Fibroblast of skin of left biceps (primary cell): ENCODE measurements at regions not wholly inside any gene's neighbourhood (a gene's known extent, or its start where the extent isn't known, plus 50 kb on each side); places are given as distances from the start of the nearest gene placed in this dataset.

Source experiments
- DNase-seq, 2 experiments: peaks; one replicate each; pipeline ENCODE4 v3.0.0-alpha.2; 2013; ENCODE audit warnings: low read depth in 2 of 2

DNA sequence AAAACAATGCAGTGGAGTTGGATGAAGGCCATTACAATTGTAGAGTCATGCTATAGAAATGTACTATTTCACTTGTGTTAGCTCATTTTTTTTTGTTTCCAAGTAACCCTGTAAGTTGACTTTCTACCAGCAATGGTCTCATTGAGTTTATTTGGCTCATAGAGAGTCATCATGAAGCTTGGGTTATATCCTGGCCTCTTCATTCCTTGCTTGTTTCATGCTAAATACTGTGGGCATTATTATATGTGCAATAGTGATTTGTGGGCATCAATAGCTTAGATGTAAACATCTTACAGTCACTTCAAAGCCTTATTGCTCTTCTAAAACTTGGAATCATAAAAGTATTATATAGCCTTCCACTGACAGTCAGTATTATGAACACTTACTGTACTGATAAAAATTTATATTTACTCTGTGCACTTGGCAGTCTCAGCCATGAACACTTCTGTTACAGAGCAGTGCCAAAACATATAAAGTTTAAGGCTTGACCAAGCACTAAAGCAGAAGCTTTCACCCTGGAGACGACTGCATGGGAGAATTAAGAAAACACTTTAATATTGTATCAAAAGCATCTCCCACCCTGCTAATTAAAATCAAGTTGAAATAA is 751.2 kb downstream of the SATB2 start:
- DNase-seq = peak; percentile 6 to 18

DNA sequence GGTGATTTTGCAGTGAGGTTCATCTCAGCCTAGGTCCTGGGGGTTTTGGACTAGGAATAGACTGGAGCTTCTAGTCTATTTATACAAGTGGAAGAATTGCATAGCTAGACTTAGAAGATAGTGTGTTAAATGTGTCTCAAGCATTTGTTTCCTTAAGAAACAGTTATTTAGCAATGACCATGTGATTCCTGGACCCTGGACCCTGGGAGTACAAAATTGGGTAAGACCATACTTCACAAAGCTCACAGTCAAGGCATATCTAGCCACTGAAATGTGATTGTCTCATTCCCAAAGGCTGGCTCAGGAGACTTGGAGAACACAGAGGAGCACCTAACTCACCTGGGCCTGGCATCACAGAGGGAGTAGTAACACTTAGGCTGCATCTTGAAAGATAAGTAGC is 754.5 kb downstream of the SATB2 start:
- DNase-seq = no peak

DNA sequence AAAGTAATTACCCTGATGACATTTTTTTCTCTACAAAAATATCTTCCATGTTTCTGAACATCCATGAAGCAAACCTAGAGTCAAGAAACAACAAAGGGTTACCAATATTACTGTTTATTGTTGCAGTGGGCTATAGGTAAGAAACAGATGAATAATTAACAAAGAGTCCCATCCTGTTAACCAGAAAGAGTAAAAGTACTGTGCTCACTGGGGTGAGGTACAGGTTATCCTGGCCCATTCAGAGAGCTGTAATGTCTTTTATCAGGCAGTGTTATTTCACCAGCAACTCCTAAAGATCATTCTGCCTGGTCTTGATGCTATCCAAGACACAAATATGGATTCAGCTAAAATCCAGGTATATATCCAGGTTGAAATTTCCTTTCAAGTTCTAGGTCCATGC is 754.9 kb downstream of the SATB2 start:
- no peak for DNase-seq

DNA sequence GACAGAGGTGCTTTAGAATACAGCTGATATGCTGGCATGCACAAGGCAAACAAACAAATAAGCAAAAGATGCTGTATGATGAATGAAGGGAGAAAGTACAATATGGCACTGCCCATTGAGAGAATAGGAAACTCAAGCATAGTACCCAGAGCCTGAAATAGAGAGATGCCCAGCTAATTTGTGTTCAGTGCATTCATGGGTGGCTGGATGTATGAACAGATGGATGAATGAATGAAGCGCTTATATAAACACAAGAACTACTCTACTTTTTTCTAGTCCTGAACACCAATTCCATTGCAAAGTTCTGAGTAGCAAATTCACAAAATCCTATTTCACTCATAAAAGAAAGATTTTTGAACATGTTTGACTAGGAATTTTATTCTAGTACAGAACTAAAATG is 756.3 kb downstream of the SATB2 start:
- no peak for DNase-seq

DNA sequence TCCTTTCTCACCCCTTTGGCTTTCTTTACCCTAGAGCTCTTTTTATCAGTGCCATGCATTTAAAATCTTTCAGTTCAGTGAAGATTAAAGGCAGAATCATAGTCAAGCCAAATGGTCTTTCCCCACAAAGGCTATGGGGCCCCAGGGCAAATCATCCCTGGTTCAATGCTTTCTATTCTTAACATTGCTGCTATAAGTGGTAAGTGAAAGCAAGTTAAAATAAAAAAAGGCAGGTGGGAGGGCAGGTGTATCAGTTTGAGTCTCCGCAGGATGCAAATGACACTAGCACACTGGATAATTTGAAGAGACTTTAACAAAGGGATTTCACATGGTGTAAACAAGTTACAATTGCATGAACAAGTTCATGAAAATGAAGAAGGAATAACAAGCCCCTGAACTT is 757.4 kb downstream of the SATB2 start:
- DNase-seq = no peak

DNA sequence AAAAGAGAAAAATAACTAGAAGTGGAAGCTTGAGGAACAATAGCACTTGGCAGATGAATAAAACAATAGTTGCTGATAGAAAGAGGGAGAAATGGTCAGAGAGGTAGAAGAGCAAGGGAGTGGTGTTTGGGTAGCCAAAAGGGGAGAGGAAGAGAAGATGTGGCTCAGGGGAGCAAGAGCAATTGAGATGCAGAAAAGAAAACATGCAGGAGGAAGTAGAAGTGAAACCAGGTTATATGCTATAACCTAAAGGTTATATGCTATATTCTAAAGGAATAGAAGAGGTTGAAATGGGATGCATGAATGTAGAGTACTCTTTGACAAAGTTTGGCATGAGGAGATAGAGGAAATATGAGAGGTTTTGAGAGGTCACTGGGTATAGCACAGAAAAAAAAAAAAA is 759.5 kb downstream of the SATB2 start:
- DNase-seq = no peak

DNA sequence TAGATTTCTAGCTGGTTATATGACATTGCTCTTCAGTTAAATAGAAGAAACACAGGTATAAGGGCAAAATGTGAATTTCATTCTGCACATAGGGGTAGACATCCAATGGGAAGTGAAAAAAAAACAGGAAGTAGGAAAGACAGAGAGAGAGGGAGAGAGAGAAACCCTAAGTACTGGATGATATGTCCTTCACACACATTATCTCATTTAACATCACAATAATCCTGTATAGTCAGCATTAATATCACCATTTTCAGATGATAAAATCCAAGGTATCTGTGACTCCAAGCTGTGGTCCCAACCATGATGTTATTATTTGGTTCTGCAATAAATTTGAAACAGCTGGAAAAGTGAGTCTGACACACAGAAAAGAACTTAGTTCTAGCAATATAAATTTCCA is 759.9 kb downstream of the SATB2 start:
- no peak for DNase-seq

DNA sequence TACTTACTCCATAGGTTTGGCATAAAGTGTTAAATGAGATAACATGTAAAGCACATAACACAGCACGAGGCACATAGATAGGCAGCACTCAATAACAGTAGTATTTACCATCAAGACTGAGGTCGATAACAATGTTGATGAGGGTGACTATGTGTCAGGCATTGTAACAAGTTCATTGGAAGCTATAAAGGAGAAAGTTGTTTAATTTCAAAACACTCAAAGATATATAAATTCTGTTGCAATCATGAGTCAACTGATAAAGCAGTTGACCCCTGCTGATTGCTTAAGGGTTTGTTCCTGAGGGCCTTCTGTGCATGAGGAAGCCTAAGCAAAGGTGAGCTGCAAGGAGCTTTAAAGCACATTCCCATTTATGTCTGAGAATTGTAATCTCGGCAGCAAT is 760.5 kb downstream of the SATB2 start:
- no peak for DNase-seq

DNA sequence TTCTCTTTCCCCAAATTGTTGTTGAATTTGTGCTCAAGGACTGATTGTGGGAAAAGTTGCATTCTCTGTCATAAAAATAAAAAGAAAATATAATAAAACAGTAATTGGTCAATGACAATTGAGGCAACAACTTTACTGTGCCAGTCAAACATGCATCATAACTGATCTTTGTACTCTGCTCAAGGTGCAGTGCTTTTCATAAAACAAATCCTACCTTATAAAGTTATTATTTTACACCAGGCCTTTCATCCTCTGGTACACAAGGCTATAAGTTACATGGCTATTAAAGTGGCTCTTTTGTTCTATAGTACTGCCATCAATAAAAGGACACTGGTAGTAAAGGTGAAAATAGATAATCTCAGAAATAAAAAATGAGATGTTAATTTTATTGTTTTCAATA is 761.9 kb downstream of the SATB2 start:
- DNase-seq = no peak

DNA sequence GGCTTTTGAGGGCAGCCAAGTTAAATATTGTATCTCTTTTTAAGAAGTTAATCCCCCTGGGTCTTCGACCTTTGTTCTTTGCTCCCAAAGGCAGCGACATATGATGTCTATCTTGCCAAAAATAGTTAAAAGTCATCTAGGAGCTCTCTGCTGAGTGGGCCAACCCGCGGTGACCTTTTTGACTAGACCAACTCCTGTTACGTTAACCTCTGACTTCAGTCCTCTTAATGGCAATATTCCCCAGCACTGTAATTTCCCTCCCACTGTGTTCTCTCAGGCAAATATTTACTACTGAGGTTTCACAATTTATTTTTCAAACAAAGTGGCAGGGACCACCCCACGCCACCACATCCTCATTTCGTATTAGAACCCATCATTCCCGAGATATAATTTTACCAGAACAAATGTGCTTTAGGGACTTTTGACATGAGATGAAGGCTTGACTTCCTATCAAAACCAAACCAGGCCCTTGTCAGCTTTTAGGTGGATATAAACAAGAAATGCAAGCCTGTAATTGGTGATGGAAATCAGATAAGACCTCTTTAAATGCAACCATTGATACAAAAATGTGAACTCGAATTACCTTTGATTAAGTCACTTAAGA is 764.7 kb downstream of the SATB2 start:
- no peak for DNase-seq

DNA sequence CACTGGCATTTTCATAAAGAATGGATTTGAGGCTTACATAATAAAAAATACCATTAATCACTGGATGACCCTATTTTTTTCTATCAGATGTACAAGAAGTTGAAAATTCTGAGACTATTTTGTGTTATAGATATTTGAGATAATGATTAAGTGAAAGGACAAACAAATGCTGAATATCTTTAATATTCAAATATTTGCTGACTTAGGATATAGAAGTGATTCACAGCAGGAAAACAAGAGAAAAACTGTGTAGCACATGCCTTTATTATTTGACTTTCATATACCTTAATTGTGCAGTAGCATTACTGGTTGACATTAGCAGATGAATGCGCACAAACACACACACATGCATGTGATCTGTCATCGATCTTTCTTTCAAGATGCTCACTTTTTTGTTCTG is 766.5 kb downstream of the SATB2 start:
- DNase-seq = no peak

DNA sequence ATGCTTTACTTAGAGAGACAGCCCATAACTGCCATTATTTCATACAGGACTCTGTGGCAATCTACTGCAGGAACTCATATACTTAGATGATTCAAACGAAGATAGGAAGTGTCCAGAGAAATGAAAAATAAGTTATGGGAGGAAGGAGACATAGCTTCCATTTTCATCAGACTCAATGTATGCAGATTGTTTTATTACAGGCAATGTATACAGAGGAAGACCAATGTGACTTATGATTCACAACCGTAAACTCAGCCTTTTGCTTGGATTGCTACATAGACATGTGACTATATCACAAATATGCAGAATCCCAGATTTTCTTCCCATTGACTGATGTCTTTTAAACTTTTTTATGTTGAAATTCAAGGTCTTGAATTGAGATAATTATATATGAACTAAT is 793.4 kb downstream of the SATB2 start:
- DNase-seq = no peak

DNA sequence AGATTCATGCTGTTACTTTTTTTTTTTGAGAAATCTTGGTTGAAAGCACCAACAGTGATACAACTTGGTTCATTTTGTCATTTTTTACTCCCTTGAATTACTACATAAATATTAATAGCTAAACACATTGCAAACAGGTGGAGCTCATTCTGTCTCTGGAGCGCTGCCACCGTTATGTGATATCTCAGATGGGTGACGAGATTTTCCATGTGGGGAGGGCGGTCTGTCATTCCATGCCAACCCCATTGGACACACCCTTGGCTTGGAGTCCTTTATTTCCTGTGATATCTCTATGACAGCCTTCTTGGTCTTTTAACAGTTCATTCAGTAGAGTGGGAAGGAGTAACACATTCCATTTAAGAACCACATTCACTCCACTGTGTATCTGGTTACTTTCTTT is 794.8 kb downstream of the SATB2 start:
- DNase-seq = no peak

DNA sequence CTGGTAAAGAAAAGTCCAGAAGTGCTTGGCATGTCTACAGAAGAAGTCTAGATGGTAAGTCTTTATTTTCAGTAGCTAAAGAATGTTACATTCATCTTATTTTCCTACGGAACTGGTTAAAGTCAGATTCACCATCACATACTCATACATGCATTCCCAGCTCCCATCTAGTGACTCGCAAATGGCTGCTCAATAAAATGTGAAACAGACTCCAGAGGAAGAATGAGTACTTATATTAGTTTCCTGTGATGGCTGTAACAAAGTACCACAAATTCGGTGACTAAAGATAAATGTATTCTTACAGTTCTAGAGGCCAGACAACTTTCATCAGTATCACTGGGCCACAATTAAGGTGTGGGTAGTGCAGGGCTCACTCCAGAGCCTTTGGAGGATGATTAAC is 797.2 kb downstream of the SATB2 start:
- DNase-seq = peak in 1 of 2 experiments; percentile 10

DNA sequence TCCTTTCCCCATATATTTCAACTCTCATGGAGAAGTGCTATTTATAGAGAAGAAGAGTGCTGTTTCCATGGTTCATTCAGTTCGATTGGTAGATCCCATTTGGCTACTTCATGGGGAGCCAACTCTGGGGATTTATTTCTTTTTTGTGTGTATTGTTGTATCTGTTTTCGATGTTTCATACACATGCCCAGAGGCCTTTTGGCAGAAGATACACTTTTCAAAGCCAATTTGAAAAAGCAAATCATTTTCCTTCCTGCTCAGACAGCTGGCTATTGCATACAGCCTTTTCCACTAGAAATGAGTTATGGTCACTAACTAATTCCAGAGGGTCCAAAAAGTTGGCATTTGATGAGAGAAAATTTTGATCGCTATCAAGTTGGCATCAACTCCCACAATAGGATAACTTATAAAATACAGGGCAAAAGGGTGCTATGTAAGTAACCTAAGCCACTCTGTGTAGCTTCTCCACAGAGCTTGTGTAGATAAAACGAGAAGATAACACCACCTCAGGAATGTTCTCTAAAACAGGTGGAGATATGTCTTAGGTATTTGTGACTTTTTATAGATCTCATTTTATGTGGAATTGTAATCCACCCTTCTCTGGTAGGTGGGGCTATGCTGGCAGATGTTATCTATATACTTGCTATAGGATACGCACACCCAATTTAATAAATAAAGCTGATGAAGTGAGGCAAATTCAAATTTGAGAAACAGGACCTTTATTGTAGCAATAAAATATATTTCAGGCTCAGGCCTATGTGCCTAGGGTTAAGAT is 798.5 kb downstream of the SATB2 start:
- no peak for DNase-seq

DNA sequence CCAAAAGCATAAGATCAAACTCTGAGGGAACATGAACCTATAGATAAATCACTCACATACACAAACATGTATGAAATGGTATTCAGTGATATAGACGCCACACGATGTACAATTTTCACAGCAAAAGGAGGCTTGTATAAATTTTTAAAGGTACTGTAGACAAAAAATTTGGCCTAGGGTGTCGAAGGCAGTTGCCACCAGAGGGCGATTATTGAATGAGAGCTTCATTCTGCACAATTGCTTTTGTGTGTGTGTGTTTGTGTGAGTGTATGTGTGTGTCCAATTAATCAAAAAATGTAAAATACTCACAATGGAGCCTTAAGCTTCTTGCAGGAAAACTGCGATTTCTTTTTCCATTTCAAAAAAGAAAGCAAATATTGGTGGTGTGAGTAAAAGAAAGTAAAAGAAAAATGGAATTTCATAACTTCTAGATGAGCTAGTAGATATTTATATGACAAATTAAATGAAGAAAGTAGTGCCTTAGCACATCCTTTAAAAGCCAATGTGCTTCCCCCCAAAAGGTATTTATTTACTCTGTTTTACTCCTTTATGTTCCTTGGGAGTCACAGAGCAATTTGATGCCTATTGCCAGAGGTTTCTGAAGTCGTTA is 800.1 kb downstream of the SATB2 start:
- peak in 1 of 2 experiments; percentile 4 for DNase-seq

DNA sequence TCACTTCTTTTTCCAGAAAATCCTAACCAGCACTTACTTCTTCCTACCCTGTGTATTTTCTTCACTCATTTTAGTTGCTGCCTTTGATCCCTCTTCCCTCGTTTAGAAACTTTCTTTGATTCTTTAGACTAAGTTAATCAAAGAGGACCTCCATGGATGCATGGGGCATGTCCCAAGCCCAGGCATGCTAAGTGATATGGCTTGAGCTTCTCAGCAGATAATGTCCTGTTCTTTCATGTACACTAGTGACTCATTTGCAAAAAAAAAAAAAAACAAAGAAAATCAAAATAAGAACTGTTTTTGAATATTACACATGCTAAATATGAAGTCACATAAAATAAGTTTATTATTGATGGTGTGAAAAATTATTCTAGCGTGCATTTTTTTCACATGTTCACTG is 800.9 kb downstream of the SATB2 start:
- DNase-seq = no peak

DNA sequence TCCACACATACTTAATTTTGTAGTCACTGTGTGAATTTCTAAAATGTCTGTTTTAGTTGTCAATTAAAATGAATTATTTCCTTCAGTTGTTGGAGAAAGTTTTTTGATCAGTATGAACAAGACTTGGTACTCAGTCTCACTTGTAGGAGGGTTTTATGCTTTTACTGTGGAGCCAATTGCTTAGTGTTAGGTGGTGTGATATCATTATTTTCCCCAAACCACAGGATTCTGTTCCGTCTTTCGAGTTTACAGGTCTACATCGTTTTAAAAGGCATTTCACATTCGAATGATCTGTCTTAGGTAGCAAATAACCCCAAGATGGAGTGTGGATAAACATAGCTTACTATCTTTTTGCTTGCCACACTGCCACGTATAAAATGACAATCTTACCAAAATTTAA is 803.1 kb downstream of the SATB2 start:
- DNase-seq = no peak

DNA sequence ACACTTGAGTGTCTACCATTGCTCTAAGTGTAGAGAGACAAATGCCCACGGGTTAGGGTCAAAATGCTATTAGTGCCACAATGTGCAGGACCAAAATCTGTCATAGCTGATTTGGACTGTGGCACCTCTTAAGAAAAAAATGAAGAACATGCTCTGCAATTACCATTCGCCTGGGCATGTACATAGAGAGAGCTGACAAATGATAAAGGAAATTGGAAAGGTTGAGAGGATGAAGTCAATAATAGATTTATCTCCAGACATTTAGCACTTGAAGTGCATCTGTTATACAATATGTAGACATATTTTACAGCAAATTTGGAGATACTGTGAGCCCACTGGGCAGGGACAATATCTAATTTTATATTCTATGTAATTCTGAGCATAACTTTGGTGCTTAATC is 804.4 kb downstream of the SATB2 start:
- no peak for DNase-seq

DNA sequence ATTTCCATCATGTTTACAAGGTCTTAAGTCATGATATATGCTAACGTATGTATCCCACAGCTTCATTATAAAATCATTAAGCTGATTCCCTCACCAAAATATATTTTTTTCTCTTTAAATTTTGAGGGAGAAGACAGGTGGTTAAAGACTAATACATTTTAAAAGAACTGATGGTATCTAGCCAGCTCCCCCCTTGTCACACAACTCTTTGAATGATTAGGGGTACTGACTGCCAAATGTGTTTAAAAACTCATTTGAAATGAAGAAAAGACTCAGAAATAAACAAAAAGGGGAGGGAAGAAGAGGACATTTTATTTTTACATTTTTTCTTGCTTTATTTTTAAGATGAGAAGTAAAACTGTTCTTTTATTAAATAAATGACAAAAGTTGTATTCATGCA is 805.3 kb downstream of the SATB2 start:
- no peak for DNase-seq

DNA sequence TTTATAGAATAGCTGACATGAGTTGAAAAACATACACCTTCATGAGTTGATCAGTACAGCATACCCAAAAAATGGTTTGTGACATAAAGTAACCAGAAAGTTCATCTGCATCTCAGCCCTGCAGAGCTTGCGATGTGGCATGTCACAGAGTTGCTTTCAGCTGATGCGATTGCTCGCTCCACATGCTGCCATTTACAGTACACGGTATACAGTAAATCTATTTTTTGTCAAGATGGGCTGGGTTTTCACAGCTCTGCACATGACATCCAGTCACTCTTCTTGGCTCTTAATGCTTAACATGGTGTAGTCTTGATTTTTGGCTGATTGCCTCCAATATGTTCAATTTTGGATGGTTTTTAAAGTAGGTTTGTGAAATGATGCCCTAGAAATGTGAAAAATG is 811.9 kb downstream of the SATB2 start:
- DNase-seq = no peak

DNA sequence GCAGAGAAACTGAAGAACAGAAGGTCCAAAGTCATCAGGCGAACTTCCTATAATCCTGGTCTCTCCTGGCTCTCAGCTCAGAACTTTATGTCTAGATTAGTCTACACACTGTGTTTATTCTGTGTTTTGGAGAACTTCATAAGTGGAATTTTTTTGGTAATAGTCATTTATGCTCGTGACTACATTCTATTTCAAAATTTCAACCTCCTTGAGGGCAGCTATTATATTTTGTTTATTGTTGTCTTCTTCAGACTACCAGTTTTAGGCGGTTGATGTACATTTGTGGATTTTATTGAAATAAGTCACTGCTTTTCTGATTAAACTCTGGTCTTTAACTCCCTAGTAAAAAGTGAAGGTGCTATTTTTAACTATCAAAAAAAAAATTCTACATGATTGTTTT is 816.6 kb downstream of the SATB2 start:
- no peak for DNase-seq

DNA sequence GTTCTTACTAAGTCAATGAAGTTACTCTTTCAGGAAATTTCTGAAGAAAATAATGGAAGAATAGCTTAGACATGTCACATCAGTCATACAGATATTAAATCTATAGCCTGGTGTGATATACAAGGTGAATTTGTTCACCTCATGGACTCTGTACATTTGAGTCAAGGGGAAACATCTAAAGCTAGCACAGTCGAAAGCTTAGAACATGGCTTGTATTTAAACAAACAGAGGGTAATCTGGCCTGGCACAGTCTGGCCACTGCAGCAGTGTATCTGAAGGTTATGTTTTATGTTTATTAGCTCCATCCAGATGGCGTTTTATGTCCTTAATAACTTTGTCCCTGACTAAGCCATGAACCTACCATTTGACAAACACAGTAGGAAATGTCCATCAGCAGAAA is 817.3 kb downstream of the SATB2 start:
- DNase-seq = no peak
